NT2/D1 (cell line): ENCODE measurements at regions not wholly inside any gene's neighbourhood (a gene's known extent, or its start where the extent isn't known, plus 50 kb on each side); places are given as distances from the start of the nearest gene placed in this dataset.

ENCODE experiments used
- YY1 ChIP-seq: IDR thresholded peaks from 2 replicates; pipeline ENCODE4 v1.6.1; 2011; ENCODE audit not compliant: insufficient read length, insufficient read depth
- ZNF274 ChIP-seq: IDR thresholded peaks from 2 replicates; pipeline ENCODE4 v1.6.1; 2011; ENCODE audit warnings: mild to moderate bottlenecking, low read depth, low read length

DNA sequence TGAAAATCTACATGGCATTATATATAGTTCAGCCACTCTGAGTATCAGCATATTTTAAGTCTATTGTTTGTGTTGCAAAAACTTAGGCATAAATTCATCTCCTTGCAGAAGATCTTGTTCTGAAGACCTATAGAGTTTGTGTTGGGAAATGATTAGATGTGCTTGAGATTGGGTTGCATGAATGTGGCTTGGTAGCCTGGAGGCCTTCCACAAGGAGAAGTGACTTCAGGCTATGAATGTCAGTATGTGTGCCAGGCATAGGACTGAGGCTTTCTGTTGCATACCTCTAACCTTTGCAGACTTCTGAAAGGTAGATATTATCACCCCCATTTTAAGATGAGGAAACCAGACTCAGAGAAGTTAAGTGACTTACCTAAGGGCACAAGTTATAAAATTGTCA, 188.6 kb downstream of the OLFM4 start:
- no peak for TF ChIP-seq YY1
- TF ChIP-seq ZNF274, result no peak
